Prostate gland (tissue), 2 donors: ENCODE measurements at regions not wholly inside any gene's neighbourhood (a gene's known extent, or its start where the extent isn't known, plus 50 kb on each side); places are given as distances from the start of the nearest gene placed in this dataset.

ENCODE experiments used
- CTCF ChIP-seq, 4 experiments: fragments of 200-600 bp in 2 of 4; fragments of 450-650 bp in 2 of 4; sonication (generic) in 2 of 4; IDR thresholded peaks; 1 replicate in 3 of 4; 2 replicates in 1 of 4; pipeline ENCODE4 v1.5.1; 2016 to 2019; ENCODE audit warnings: antibody characterized with exemption in 4 of 4, mild to moderate bottlenecking in 2 of 4, moderate library complexity in 2 of 4
- POLR2AphosphoS5 ChIP-seq: sonication (generic); formaldehyde crosslinking; IDR thresholded peaks from one replicate; pipeline ENCODE4 v1.6.1; 2017; ENCODE audit warnings: antibody characterized with exemption

GRCh38 chr6:85143676-85144075 is 306.2 kb upstream of the NT5E start:
- no peak for TF ChIP-seq CTCF (IDR thresholded peaks at IDR 0.05)
- TF ChIP-seq POLR2AphosphoS5: no peak
